ENCODE measurements at regions not wholly inside any gene's neighbourhood (a gene's known extent, or its start where the extent isn't known, plus 50 kb on each side); places are given as distances from the start of the nearest gene placed in this dataset.

DNA sequence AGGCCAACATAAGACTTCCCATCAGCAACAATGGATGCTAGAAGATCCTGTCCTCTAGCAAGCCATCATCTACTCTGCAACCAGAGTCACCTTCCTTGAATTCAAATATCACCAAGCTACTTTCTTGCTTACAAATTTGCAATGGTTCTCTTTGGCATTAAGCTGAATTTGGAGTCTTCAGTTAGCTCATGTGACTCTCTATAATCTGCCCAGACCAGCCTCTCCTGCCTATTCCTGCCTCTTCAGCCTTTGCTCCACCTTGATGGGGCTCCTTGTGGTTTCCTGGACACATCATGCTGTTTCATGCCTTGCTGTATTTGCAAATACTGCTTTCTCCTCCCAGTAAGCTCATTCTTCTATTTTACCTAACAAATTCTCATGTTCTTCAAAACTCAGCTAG, 82.3 kb downstream of the RASSF10 start:
- TF ChIP-seq, protein P1, sequence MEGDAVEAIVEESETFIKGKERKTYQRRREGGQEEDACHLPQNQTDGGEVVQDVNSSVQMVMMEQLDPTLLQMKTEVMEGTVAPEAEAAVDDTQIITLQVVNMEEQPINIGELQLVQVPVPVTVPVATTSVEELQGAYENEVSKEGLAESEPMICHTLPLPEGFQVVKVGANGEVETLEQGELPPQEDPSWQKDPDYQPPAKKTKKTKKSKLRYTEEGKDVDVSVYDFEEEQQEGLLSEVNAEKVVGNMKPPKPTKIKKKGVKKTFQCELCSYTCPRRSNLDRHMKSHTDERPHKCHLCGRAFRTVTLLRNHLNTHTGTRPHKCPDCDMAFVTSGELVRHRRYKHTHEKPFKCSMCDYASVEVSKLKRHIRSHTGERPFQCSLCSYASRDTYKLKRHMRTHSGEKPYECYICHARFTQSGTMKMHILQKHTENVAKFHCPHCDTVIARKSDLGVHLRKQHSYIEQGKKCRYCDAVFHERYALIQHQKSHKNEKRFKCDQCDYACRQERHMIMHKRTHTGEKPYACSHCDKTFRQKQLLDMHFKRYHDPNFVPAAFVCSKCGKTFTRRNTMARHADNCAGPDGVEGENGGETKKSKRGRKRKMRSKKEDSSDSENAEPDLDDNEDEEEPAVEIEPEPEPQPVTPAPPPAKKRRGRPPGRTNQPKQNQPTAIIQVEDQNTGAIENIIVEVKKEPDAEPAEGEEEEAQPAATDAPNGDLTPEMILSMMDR (IDR thresholded peaks at IDR 0.05), result no peak
- TF ChIP-seq EP300 (IDR thresholded peaks at IDR 0.05) (no peak), POLR2A (IDR thresholded peaks at IDR 0.05; ENCODE audit: low read depth) (no peak)
